C4-2B (cell line): ENCODE measurements at regions not wholly inside any gene's neighbourhood (a gene's known extent, or its start where the extent isn't known, plus 50 kb on each side); places are given as distances from the start of the nearest gene placed in this dataset.

Experiments used
- H3K27ac ChIP-seq: fragments of 450-650 bp; 2 replicates; pipeline ENCODE4 v1.5.1; 2017
- ZFX ChIP-seq: fragments of 450-650 bp; IDR thresholded peaks from 2 replicates; pipeline ENCODE4 v1.6.1; 2017
- TF ChIP-seq, protein P1 (sequence below): fragments of 450-650 bp; conservative IDR thresholded peaks from 2 replicates; pipeline ENCODE4 v1.5.1; 2017; ENCODE audit warnings: mild to moderate bottlenecking

DNA sequence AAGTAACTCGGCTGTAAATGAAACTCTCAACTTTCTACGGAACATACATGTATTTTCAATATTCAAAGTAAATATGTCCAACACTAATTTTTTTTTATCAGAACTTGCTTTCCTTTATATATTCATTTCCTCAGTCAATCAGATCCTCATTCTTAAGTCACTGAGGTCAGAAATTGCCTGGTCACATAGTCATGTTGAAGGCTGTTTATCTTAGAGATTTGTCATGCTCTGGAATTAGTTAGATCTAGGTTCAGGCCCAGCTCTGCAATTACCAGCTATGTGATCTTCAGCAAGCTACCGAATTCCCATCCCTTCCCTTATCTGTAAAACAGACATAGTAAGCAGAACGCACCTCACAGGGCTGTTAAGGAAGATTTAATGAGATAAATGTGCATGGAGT lies 228.8 kb downstream of the SPCS3 start:
- no peak overlapping the region for H3K27ac ChIP-seq
- TF ChIP-seq, protein P1, sequence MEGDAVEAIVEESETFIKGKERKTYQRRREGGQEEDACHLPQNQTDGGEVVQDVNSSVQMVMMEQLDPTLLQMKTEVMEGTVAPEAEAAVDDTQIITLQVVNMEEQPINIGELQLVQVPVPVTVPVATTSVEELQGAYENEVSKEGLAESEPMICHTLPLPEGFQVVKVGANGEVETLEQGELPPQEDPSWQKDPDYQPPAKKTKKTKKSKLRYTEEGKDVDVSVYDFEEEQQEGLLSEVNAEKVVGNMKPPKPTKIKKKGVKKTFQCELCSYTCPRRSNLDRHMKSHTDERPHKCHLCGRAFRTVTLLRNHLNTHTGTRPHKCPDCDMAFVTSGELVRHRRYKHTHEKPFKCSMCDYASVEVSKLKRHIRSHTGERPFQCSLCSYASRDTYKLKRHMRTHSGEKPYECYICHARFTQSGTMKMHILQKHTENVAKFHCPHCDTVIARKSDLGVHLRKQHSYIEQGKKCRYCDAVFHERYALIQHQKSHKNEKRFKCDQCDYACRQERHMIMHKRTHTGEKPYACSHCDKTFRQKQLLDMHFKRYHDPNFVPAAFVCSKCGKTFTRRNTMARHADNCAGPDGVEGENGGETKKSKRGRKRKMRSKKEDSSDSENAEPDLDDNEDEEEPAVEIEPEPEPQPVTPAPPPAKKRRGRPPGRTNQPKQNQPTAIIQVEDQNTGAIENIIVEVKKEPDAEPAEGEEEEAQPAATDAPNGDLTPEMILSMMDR = no peak
- no peak for TF ChIP-seq ZFX

DNA sequence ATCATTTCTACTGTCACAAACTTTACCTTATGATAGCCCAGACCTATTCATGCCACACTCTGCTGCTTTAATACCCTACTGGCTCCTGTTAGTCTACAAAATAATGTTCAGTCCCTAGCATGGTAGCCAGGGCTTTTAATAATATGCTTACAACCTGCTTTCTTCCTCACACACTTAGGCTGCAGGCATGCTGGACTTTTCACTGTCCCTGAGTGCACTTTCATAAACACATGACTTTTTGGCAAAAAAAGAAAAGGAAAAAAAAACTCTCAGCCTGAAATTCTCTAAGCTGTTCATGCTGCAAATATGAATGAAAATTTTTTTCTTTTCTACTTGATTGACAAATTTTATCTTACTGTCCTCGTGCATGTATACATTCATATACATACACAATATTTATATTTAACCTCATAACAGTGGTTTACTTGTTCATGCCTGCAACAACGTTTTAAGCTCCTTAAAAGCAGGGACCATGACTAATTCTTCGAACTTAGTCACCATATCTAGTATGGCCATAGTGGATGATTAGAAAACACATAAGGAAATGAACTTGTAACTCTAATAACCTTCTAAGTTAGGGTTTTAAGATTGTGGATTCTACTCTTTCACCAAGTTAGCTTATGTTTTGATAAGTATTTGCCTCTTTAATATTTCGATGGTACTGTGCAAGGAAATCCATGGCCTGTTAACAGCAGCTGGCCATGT lies 229.5 kb downstream of the SPCS3 start:
- H3K27ac ChIP-seq = no peak overlapping the region

DNA sequence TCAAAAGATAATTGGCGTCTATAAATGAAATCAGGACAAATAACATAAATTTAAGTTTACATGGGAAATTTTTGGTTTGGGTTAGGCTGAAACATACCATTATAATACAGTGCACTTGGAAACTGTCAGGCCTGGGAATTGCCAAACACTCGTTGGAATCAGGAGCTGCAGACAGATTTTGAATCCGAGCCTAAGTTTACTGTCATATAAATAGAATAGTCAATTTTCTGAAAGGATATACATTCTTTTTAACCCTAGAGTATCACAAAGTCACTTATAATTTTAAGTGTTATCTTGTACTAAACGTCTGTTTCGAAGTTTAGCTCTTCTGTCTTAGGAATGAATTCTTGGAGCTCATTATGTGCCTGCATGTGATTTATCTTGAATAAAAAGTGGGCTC lies 234.1 kb downstream of the VEGFC start:
- no peak overlapping the region for H3K27ac ChIP-seq
- no peak for TF ChIP-seq ZFX
- TF ChIP-seq, protein P1 = no peak

More for the DNA sequence above, 229.5 kb downstream of the SPCS3 start:
- TF ChIP-seq, protein P1 = no peak
- TF ChIP-seq ZFX = no peak

DNA sequence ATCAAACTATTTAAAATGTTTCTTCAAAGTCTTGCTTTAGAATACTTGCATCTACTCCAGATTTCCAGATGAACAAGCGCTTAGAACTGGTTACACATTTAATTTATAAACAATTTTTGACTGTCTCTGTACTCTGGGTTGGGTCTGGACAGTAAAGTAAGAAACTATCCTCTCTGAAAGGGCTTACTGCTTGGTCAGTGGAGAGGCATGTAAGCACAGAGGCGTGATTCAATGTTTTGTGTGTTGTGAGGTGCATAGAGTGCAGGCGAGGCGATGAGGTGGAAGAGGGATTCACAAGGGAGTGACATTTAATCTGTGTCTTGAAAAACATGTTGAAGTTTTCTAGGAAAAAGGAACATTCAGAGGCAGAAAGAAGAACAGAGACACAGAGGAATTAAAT lies 231.4 kb downstream of the VEGFC start:
- no peak overlapping the region for H3K27ac ChIP-seq
- no peak for TF ChIP-seq ZFX
- TF ChIP-seq, protein P1 = no peak

DNA sequence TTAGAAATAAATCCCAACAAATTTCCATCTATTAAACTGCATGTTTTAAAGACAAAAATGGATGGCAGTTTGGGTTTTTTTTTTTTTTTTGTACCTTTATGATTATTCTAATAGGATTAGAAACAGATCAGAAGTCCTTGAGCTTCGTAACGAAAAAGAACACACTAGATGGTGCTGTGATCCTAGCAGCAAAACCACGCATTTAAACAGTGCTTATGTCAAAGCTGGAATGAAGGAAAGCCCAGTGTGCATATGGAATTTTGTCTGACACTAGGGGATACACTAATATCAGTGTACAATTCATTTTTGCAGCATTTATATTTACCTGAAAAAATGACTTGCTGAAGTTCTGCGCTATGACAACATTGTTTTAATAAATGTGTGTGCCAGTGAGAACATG lies 229.1 kb downstream of the VEGFC start:
- TF ChIP-seq, protein P1 = peak; percentile 46
- TF ChIP-seq ZFX = no peak
- no peak overlapping the region for H3K27ac ChIP-seq

DNA sequence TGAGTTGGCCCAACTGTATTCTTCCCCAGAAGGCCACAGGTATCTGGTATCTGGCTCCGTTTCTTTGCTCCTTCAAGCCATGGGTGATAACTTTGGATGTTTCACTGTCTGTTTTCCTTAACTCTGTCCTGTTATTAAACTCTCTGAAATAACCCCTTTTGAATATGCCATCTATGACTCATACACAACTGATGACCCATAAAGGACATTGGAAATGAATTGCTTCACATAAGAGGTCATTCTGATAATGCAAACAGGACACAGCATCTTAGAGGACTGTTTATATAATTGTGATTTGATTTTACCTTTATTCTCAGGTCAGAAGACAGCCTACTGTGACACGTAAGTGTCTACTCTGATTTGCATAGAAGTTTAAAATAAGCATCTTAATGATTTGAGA lies 227.7 kb downstream of the VEGFC start:
- TF ChIP-seq, protein P1 = no peak
- TF ChIP-seq ZFX = no peak
- H3K27ac ChIP-seq = no peak overlapping the region

DNA sequence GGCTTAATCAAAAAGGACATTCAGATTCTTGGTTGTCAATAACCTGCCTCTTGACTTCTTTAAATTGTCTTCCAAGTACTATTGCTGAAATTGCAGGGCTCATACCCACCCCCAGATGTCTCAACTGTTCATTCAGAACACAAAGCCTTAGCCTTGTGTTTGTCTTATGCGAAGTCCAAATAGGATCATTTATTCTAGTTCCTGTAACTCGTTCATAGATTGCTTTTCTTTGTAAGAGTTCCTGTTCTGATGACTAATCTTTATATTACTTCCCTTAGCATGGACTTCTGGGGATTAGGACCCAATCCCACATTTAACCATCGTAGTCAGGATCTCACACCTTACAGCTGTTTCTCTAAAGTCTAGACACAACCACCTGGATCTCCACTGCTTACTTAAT lies 226.0 kb downstream of the VEGFC start:
- H3K27ac ChIP-seq = no peak overlapping the region
- TF ChIP-seq, protein P1 = no peak
